ENCODE measurements at regions not wholly inside any gene's neighbourhood (a gene's known extent, or its start where the extent isn't known, plus 50 kb on each side); places are given as distances from the start of the nearest gene placed in this dataset.

DNA sequence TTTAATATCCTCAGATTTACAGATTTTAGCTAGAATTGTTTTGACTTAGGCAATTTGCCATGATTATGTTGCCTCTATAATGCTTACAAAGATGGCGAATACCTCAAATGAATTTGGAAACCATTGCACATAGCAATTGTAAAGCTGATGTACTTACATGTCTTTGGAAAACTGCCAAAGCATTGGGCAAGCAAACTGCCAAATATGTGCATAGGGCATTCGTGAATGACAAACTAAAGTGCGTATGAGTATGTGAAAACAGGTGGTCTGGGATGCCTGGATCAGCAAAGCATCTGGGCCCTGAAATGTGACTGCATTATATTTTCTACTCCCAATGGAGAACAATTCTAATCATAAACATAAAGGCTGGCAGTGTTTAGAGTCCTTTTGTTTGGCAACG is 445.3 kb upstream of the ROBO1 start:
- TF ChIP-seq CTCF (IDR thresholded peaks at IDR 0.05; ENCODE audit: low read depth, low read length, missing control alignments): no peak
- no peak for DNase-seq (ENCODE audit: extremely low read depth, low read depth)
- no peak overlapping the region for H3K4me3 ChIP-seq (replicated peaks; ENCODE audit: low read depth, low read length)

DNA sequence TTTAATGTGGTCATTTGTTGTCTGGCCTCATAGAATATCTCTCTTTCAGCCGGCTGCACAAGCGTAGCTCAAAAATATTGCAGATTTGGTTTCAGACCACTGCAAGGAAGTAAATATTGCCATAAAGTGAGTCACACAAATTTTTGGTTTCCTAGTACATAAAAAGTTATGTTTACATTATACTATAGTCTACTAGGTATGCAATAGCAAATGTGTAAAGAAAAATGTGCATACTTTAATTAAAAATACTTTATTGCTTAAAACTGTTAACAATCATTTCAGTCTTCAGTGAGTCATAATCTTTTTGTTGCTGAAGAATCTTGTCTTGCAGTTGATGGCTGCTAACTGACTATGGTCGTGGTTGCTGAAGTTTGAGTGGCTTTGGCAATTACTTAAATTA is 425.1 kb upstream of the ROBO1 start:
- DNase-seq (ENCODE audit: extremely low read depth, low read depth): no peak
- no peak for TF ChIP-seq CTCF (IDR thresholded peaks at IDR 0.05; ENCODE audit: low read depth, low read length, missing control alignments)

DNA sequence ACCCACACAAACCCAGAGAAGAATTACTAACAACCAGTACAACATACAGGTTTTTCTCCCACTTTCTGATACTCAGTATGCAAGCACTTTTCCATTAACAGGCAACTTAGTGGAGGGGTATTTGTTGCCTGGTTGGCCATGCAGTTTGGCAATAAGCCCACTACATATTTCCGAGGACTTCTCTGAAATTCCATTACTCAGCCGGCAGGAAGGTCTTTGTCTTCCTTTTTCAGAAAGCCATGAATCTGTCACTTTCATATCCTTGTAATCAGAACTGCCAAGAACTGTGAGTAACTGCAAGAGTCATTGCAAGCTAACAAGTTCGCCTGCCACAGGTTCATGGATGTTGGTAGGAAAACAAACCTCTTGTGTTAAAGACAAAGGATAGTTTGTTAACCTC is 422.3 kb upstream of the ROBO1 start:
- no peak overlapping the region for H3K4me3 ChIP-seq (replicated peaks; ENCODE audit: low read depth, low read length)
- TF ChIP-seq CTCF (IDR thresholded peaks at IDR 0.05; ENCODE audit: low read depth, low read length, missing control alignments): no peak
- DNase-seq (ENCODE audit: extremely low read depth, low read depth): peak; percentile 5

More for the DNA sequence above, 425.1 kb upstream of the ROBO1 start:
- H3K4me3 ChIP-seq (replicated peaks; ENCODE audit: low read depth, low read length): no peak overlapping the region

- TF ChIP-seq CTCF (IDR thresholded peaks at IDR 0.05; ENCODE audit: low read depth, low read length, missing control alignments): no peak
- no peak overlapping the region for H3K4me3 ChIP-seq (replicated peaks; ENCODE audit: low read depth, low read length)
- DNase-seq (ENCODE audit: extremely low read depth, low read depth): no peak
Observed at GRCh38 chr3:80187981-80188380, 420.2 kb upstream of the ROBO1 start.

- no peak for DNase-seq (ENCODE audit: extremely low read depth, low read depth)
- no peak for TF ChIP-seq CTCF (IDR thresholded peaks at IDR 0.05; ENCODE audit: low read depth, low read length, missing control alignments)
- H3K4me3 ChIP-seq (replicated peaks; ENCODE audit: low read depth, low read length): no peak overlapping the region
Observed at GRCh38 chr3:80159990-80160506, 392.2 kb upstream of the ROBO1 start.

GRCh38 chr3:80158332-80158731 is 390.5 kb upstream of the ROBO1 start:
- TF ChIP-seq CTCF (IDR thresholded peaks at IDR 0.05; ENCODE audit: low read depth, low read length, missing control alignments): no peak
- DNase-seq (ENCODE audit: extremely low read depth, low read depth): no peak
- no peak overlapping the region for H3K4me3 ChIP-seq (replicated peaks; ENCODE audit: low read depth, low read length)

DNA sequence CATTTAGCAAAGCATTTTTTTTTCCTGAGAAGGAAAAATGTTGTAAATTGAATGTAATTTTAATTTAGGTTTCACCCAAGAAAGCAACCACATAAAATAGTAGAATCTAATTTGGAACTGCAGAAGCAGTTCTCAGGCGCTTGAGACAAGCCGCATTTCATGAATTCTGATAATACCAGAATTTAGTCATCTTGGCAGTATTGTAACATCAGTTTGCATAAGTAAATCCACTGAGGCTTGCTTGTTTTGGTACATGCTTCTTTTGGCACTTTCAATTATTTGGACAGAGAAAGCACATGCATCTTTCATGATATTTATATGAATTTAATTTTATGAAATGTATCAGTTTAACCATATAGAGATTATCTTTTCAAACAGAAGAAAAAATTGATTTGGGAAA is 389.7 kb upstream of the ROBO1 start:
- no peak for TF ChIP-seq CTCF (IDR thresholded peaks at IDR 0.05; ENCODE audit: low read depth, low read length, missing control alignments)
- no peak for DNase-seq (ENCODE audit: extremely low read depth, low read depth)
- no peak overlapping the region for H3K4me3 ChIP-seq (replicated peaks; ENCODE audit: low read depth, low read length)
